Left cardiac atrium (tissue), 4 donors: ENCODE measurements at regions not wholly inside any gene's neighbourhood (a gene's known extent, or its start where the extent isn't known, plus 50 kb on each side); places are given as distances from the start of the nearest gene placed in this dataset.

ENCODE experiments used
- ATAC-seq, 2 donors: fragments of 200-7000 bp; cut with Tn5 transposase; one replicate each; pipeline ENCODE4 v1.9.1; 2020; ENCODE audit warnings: mild to moderate bottlenecking in 2 of 2, moderate library complexity in 2 of 2
- DNase-seq: peaks from one replicate; pipeline ENCODE4 v3.0.0-alpha.2; 2020
- intact Hi-C, 2 donors: fragments of 100-400 bp; cut with DNase I; formaldehyde crosslinking; loops; one replicate each; pipeline versions ENCODE4 v1.14.1 to v1.15.1; 2022 to 2023
- donor health status: DM: no; HTN: yes; CAD: no.
- donor health status: DM: no; HTN: yes; CAD: no; lungs with severe emphysema.
- donor health status: DM: yes; HTN: yes; CAD: no.
- donor health status: Dilated cardiomyopathy.

- DNase-seq, result no peak
- ATAC-seq, result no peak
- intact Hi-C loops, result no loop called here
These were observed 59.2 kb upstream of the NKX1-1 start for GRCh38 chr4:1465173-1466033.

- DNase-seq, result no peak
- ATAC-seq, result no peak
- intact Hi-C loops, result no loop called here
These were observed 58.4 kb upstream of the NKX1-1 start for GRCh38 chr4:1464581-1465171.

- DNase-seq (no peak), ATAC-seq (no peak)
- intact Hi-C loops, result no loop called here
These were observed 57.8 kb upstream of the NKX1-1 start for GRCh38 chr4:1463927-1464540.

- peak in 1 of 2 donors; percentile 34 for ATAC-seq
- intact Hi-C loops, result no loop called here
- no peak for DNase-seq
These were observed 57.1 kb upstream of the NKX1-1 start for GRCh38 chr4:1463088-1463926.

GRCh38 chr4:1462768-1463075 lies 56.5 kb upstream of the NKX1-1 start:
- intact Hi-C loops, result no loop called here
- ATAC-seq (no peak), DNase-seq (no peak)

GRCh38 chr4:1462009-1462767 lies 55.9 kb upstream of the NKX1-1 start:
- ATAC-seq, result no peak
- intact Hi-C loops, result no loop called here
- DNase-seq, result no peak

GRCh38 chr4:1460967-1461868 lies 55.0 kb upstream of the NKX1-1 start:
- ATAC-seq, result no peak
- no peak for DNase-seq
- intact Hi-C loops, result no loop called here

- no peak for DNase-seq
- ATAC-seq, result no peak
These were observed 53.7 kb upstream of the NKX1-1 start for GRCh38 chr4:1459722-1460511.

GRCh38 chr4:1459081-1459721 lies 53.0 kb upstream of the NKX1-1 start:
- intact Hi-C loops, result no loop called here
- DNase-seq (no peak), ATAC-seq (no peak)

More at GRCh38 chr4:1459722-1460511, 53.7 kb upstream of the NKX1-1 start:
- intact Hi-C loops, result no loop called here

GRCh38 chr4:1458581-1458980 lies 52.3 kb upstream of the NKX1-1 start:
- no peak for ATAC-seq
- DNase-seq, result no peak
- intact Hi-C loops, result no loop called here
